GM12865 (cell line): ENCODE measurements at regions not wholly inside any gene's neighbourhood (a gene's known extent, or its start where the extent isn't known, plus 50 kb on each side); places are given as distances from the start of the nearest gene placed in this dataset.

Experiments used
- DNase-seq: peaks from one replicate; pipeline ENCODE4 v3.0.0; 2010; ENCODE audit warnings: low read depth
- H3K4me3 ChIP-seq: 2 replicates; pipeline ENCODE4 v1.5.1; 2011; ENCODE audit warnings: mild to moderate bottlenecking, low read depth, low read length, control low read depth
- CTCF ChIP-seq: IDR thresholded peaks from 2 replicates; pipeline ENCODE4 v1.5.1; 2011; ENCODE audit warnings: low read length, control low read depth, low read depth, inconsistent platforms; ENCODE audit not compliant: insufficient read depth; ENCODE audit errors: missing control alignments

- TF ChIP-seq CTCF: no peak
- no peak for DNase-seq
- no peak overlapping the region for H3K4me3 ChIP-seq
Measured at GRCh38 chr13:107025991-107026390, 458.1 kb upstream of the ARGLU1 start.

- no peak overlapping the region for H3K4me3 ChIP-seq
- DNase-seq: no peak
- no peak for TF ChIP-seq CTCF
Measured at GRCh38 chr13:107023335-107023734, 455.4 kb upstream of the ARGLU1 start.

- no peak for DNase-seq
- no peak overlapping the region for H3K4me3 ChIP-seq
Measured at GRCh38 chr13:107020393-107020792, 452.5 kb upstream of the ARGLU1 start.

GRCh38 chr13:107018285-107018684, 450.3 kb upstream of the ARGLU1 start:
- TF ChIP-seq CTCF: no peak
- H3K4me3 ChIP-seq: no peak overlapping the region
- no peak for DNase-seq

More at GRCh38 chr13:107020393-107020792, 452.5 kb upstream of the ARGLU1 start:
- TF ChIP-seq CTCF: no peak

- no peak overlapping the region for H3K4me3 ChIP-seq
- no peak for TF ChIP-seq CTCF
- DNase-seq: no peak
Measured at GRCh38 chr13:107006661-107007060, 438.7 kb upstream of the ARGLU1 start.

GRCh38 chr13:107005577-107005976, 437.6 kb upstream of the ARGLU1 start:
- no peak for TF ChIP-seq CTCF
- no peak overlapping the region for H3K4me3 ChIP-seq
- DNase-seq: peak; percentile 7

- no peak for DNase-seq
- H3K4me3 ChIP-seq: no peak overlapping the region
- no peak for TF ChIP-seq CTCF
Measured at GRCh38 chr13:107003911-107004310, 436.0 kb upstream of the ARGLU1 start.
